KMS-11 (cell line): ENCODE measurements at regions not wholly inside any gene's neighbourhood (a gene's known extent, or its start where the extent isn't known, plus 50 kb on each side); places are given as distances from the start of the nearest gene placed in this dataset.

Experiments used
- H2AFZ ChIP-seq: fragments of 200-600 bp; sonication (generic); 2 replicates; pipeline ENCODE4 v1.6.1; 2016; ENCODE audit warnings: antibody characterized with exemption, mixed run types, low read depth
- H3K27ac ChIP-seq: fragments of 200-600 bp; sonication (generic); 2 replicates; pipeline ENCODE4 v1.6.1; 2016; ENCODE audit warnings: mild to moderate bottlenecking, mixed run types
- H3K27me3 ChIP-seq: fragments of 200-600 bp; sonication (generic); 2 replicates; pipeline ENCODE4 v1.6.1; 2017; ENCODE audit warnings: mild to moderate bottlenecking, low read depth, mixed run types, moderate library complexity; ENCODE audit not compliant: insufficient read depth
- H3K36me3 ChIP-seq: fragments of 200-600 bp; sonication (generic); 2 replicates; pipeline ENCODE4 v1.6.1; 2017; ENCODE audit warnings: mild to moderate bottlenecking, mixed run types; ENCODE audit not compliant: insufficient read depth
- H3K4me1 ChIP-seq: fragments of 200-600 bp; sonication (generic); 2 replicates; pipeline ENCODE4 v1.6.1; 2016; ENCODE audit warnings: mild to moderate bottlenecking, low read depth, mixed run types; ENCODE audit not compliant: poor library complexity, severe bottlenecking
- H3K4me2 ChIP-seq: fragments of 200-600 bp; sonication (generic); 2 replicates; pipeline ENCODE4 v1.7.0; 2016; ENCODE audit warnings: mild to moderate bottlenecking, mixed run types
- H3K4me3 ChIP-seq: fragments of 200-600 bp; sonication (generic); IDR thresholded peaks from 2 replicates; pipeline ENCODE4 v1.6.1; 2017; ENCODE audit warnings: low read depth, low read length, mixed read lengths; ENCODE audit not compliant: insufficient read depth
- H3K79me2 ChIP-seq: fragments of 200-600 bp; sonication (generic); 2 replicates; pipeline ENCODE4 v1.6.1; 2016; ENCODE audit warnings: low read depth, mixed run types; ENCODE audit not compliant: insufficient read depth
- H3K9ac ChIP-seq: fragments of 200-600 bp; sonication (generic); 2 replicates; pipeline ENCODE4 v1.6.1; 2016; ENCODE audit warnings: mild to moderate bottlenecking, mixed run types
- H4K20me1 ChIP-seq: fragments of 200-600 bp; sonication (generic); 2 replicates; pipeline ENCODE4 v1.6.1; 2016; ENCODE audit warnings: mild to moderate bottlenecking, mixed run types; ENCODE audit not compliant: insufficient read depth
- TF ChIP-seq, protein P1 (sequence below): fragments of 200-600 bp; sonication (generic); conservative IDR thresholded peaks from 2 replicates; pipeline ENCODE4 v1.6.1; 2017; ENCODE audit warnings: low read depth, mild to moderate bottlenecking, antibody characterized with exemption, low read length, moderate library complexity, mixed read lengths

DNA sequence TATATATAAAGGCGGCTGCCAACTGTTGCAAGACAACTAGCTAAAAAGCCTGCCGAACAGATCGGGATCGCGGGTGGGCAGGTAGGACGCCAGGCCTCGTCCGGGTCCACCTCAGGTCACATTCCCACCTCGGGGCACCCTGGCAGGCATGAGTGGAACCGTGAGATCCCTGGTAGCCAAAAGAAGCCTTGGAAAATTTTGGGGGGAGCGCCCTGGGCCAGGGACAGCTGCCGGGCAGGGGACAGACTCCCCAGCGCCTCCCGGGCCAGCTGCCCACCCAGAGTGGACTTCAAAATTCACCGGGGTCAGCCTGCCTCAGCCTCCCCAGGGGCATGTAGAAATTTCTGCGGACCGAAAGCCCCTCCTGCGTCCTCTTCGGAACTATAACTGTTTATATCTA is 760.9 kb downstream of the KCNJ18 start:
- Histone ChIP-seq H3K4me3 (no peak overlapping the region), H3K27ac (no peak overlapping the region), H3K4me2 (no peak overlapping the region), H3K4me1 (no peaks in the 10 kb centered on the region), H3K79me2 (no peaks in the 10 kb centered on the region), H3K36me3 (no peaks in the 10 kb centered on the region), H3K9ac (no peak overlapping the region), H2AFZ (no peak overlapping the region), H3K27me3 (no peaks in the 10 kb centered on the region), H4K20me1 (no peaks in the 10 kb centered on the region)
- TF ChIP-seq, protein P1, sequence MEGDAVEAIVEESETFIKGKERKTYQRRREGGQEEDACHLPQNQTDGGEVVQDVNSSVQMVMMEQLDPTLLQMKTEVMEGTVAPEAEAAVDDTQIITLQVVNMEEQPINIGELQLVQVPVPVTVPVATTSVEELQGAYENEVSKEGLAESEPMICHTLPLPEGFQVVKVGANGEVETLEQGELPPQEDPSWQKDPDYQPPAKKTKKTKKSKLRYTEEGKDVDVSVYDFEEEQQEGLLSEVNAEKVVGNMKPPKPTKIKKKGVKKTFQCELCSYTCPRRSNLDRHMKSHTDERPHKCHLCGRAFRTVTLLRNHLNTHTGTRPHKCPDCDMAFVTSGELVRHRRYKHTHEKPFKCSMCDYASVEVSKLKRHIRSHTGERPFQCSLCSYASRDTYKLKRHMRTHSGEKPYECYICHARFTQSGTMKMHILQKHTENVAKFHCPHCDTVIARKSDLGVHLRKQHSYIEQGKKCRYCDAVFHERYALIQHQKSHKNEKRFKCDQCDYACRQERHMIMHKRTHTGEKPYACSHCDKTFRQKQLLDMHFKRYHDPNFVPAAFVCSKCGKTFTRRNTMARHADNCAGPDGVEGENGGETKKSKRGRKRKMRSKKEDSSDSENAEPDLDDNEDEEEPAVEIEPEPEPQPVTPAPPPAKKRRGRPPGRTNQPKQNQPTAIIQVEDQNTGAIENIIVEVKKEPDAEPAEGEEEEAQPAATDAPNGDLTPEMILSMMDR: no peak

DNA sequence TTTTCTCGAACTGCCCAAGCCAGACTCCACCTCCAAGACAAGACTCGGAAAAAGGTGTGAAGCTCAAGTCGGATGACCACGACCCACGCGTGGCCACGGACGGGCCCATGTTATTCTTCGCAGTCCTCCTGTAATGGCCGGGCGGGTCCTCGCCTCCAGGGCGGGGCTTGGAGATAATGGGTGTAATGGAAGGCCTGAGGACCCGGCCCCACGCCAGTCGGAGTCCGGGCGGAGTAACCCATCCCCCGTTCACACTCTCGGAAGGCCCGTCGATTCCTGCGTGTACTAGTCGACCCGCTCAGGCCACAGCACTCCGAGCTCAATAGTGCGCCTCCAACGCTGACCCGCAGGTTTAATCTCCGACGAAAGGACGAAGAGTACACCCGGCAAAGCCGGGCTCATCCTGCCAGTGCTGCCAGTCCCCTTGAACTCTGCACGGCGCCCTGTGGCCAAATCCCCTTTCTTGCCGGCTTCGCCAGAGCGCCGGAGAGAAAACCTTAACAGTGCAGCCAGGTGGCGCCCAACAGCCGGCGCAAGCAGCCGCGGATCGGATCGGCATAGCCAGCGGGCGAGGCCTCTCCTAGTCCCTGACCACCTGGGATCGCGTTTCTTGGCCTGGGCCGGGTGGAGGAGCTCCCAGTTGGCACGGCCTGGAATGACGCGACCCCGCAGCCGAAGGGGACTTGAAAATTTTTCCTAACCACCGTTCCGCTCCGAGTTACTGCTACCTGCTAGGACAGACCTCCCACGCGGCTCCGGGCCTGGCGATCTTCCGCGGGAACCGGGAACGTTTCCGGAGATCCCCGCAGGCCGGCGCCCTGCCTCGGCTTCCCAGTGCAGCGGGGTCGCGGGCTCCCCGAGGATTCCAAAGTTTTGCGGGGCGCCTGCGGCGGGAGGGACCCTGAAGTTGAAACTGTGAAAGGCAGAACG is 762.0 kb downstream of the KCNJ18 start:
- Histone ChIP-seq H4K20me1 (no peaks in the 10 kb centered on the region), H3K4me3 (no peak overlapping the region), H3K4me2 (no peak overlapping the region), H3K4me1 (no peaks in the 10 kb centered on the region), H3K9ac (no peak overlapping the region), H3K27me3 (no peaks in the 10 kb centered on the region), H3K79me2 (no peaks in the 10 kb centered on the region), H3K36me3 (no peaks in the 10 kb centered on the region), H2AFZ (no peak overlapping the region), H3K27ac (no peak overlapping the region)
- TF ChIP-seq, protein P1: no peak

DNA sequence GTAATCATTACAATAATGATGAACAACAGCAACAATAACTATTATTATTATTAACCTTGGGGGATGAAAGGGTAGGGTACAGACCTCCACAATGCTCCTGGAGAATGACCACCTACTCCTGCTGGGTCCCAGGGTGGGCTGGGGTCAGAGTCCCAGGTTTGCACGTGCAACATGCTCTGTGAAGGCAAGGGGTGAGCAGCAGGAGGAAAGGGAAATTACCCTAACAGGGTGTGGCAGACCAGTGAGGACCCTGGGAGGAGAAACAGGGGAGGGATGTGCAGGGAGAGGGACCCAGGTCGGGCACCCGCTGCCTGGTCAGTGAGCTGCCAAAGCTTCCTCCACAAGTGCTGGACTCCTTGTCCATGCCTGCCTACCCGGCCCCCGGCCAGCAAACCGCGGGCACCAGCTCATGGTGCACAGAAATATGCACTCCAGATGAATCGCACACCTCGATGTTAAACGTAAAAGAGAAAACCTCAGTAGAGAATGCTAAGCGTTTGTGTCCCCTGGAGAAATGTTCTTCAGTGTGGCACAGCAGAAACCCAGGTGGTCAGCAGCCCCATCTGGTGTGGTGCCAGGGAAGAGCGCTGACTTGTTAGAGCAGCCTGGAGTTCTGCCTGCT is 767.1 kb downstream of the KCNJ18 start:
- Histone ChIP-seq H3K79me2 (no peaks in the 10 kb centered on the region), H3K36me3 (no peaks in the 10 kb centered on the region), H4K20me1 (no peaks in the 10 kb centered on the region)

DNA sequence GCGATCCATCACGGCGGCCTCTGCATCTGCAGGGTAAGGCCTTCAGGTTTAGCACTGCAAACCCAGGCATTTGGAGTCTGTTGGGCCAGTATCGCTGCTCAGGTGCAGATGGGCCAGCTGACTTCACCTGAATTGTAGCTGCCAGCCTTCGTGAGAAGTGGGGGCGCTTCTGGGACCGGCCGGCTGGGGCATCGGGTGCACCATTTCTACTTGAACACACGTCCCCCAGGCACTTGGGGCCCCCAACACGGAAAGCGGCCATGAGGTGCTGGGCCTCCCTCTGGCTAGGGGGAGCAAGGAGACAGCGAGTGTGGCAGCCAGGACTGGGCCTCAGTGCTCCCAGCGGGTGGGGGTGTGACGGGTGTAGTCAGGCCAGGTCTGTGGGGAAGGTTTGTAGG is 767.6 kb downstream of the KCNJ18 start:
- H3K79me2 ChIP-seq: no peaks in the 10 kb centered on the region
- H3K27me3 ChIP-seq: no peaks in the 10 kb centered on the region
- H3K27ac ChIP-seq: no peak overlapping the region
- no peaks in the 10 kb centered on the region for H3K36me3 ChIP-seq
- no peaks in the 10 kb centered on the region for H4K20me1 ChIP-seq
- no peaks in the 10 kb centered on the region for H3K4me1 ChIP-seq
- H3K9ac ChIP-seq: no peak overlapping the region
- H3K4me3 ChIP-seq: no peak overlapping the region
- H2AFZ ChIP-seq: no peak overlapping the region
- TF ChIP-seq, protein P1: no peak
- no peak overlapping the region for H3K4me2 ChIP-seq

More for the DNA sequence above, 767.1 kb downstream of the KCNJ18 start:
- Histone ChIP-seq H3K4me3 (no peak overlapping the region), H3K9ac (no peak overlapping the region), H3K27ac (no peak overlapping the region), H3K4me2 (no peak overlapping the region), H3K27me3 (no peaks in the 10 kb centered on the region), H3K4me1 (no peaks in the 10 kb centered on the region), H2AFZ (no peak overlapping the region)
- TF ChIP-seq, protein P1: no peak
